ENCODE measurements at regions not wholly inside any gene's neighbourhood (a gene's known extent, or its start where the extent isn't known, plus 50 kb on each side); places are given as distances from the start of the nearest gene placed in this dataset.
"Not testable (repeated sequence)": the region's sequence is repeated elsewhere in the genome, so short reads cannot be mapped to it uniquely, and the experiment has no call there.

DNA sequence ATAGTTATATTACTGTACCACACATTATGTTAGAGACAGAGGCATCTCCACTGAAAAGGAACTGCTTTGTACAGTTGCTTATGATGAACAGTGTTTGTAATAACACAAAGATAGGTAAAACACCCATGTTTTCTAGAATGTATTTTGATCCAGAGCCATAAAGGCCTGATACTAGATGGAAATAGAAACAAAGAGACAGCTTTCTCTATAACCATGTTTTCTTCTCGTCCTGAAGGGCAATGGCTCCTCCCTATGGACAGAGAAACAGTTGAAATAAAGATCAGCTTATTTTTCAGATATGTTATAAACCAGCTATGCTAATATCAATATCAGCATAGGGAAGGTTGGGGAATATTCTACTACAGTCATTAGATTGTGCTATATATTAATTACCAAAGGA, 109.2 kb downstream of the ATXN7L3B start:
- Mint-ChIP-seq H3K4me3 (no peak overlapping the region), H3K27me3 (peaks cover 1% of the 10 kb centered on the region), H3K9me3 (ENCODE audit: low read depth) (no peaks in the 10 kb centered on the region), H3K27ac (no peak overlapping the region), H3K36me3 (no peaks in the 10 kb centered on the region), H3K4me1 (ENCODE audit: low read depth) (no peaks in the 10 kb centered on the region)

DNA sequence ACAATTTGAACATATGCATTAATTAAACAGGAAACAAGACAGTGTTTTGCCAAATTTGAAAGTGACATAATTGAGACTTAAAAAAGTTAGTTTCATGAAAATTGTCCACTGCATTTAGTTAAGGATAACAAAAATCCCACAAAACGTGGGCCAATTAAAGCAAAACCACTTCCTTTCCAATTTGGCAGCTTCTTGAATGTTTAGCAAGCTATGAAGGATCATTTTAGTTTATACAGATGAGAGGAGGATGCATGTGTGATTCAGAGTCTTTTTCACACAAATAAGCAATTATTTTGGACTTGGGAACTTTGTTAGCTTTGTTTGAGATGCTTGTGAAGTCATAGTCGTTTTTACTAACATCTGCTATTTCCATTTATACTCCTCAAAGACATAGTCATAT, 109.6 kb downstream of the ATXN7L3B start:
- Mint-ChIP-seq H3K4me3 (no peak overlapping the region), H3K36me3 (no peaks in the 10 kb centered on the region), H3K9me3 (ENCODE audit: low read depth) (no peaks in the 10 kb centered on the region), H3K27me3 (peaks cover 1% of the 10 kb centered on the region), H3K27ac (no peak overlapping the region), H3K4me1 (ENCODE audit: low read depth) (no peaks in the 10 kb centered on the region)

DNA sequence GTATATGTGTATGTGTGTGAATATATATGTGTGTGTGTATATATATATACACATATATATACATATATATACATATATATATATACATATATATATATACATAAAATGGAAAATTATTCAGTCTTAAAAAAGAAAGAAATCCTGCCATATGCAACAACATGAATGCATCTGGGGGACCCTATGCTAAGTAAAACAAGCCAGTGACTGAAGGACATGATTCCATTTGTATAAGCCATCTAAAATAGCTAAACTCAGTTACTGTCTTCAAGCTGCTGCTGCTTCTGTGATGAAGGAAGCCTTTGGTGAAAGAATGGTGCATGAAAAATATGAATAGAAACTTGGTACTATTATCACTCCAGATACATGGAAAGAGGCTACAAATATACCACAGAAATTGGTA, 118.6 kb downstream of the ATXN7L3B start:
- no peaks in the 10 kb centered on the region for H3K27me3 Mint-ChIP-seq
- no peaks in the 10 kb centered on the region for H3K36me3 Mint-ChIP-seq
- no peaks in the 10 kb centered on the region for H3K4me1 Mint-ChIP-seq (ENCODE audit: low read depth)
- H3K9me3 Mint-ChIP-seq (ENCODE audit: low read depth), result no peaks in the 10 kb centered on the region
- H3K27ac Mint-ChIP-seq, result no peak overlapping the region
- H3K4me3 Mint-ChIP-seq, result no peak overlapping the region

DNA sequence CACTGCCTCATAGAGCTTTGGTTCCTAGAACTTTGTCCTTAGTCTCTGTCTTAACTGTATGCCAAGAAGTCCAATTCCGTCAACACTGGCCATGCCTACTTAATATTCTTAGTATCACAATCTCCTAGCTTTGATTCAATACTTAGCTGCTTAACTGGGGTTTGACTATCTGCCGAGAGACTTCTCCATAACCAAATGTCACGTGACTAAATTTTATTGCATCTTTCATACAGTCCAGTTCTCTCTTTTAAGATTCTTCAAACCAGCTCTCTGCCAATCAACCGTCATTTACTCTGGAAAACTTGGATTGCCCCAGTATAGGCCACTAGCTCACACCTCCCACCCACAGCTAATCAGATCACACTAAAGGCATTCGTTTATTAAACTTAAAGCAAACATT, 122.8 kb downstream of the ATXN7L3B start:
- no peak overlapping the region for H3K4me3 Mint-ChIP-seq

DNA sequence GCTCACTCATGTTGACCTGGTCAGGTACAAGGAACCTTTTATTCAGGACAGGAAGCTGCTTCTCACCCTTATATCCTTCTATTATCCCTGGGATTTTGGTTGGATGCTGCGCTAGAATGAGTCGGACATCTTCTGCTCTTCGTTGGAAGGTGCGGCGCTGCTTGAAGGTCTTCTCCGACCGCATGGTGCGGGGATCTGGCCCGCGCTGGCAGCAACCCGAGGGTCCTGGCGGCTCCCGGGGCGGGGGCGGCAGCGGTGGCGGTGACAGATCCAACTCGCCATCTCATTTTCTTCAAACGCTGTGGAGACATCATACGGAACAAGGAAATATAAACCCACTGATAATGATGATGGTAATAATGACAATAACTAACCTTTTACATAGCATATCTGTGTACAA, 126.3 kb downstream of the ATXN7L3B start:
- H3K4me3 Mint-ChIP-seq, result no peak overlapping the region
- no peaks in the 10 kb centered on the region for H3K27me3 Mint-ChIP-seq
- no peak overlapping the region for H3K27ac Mint-ChIP-seq
- H3K9me3 Mint-ChIP-seq (ENCODE audit: low read depth), result no peaks in the 10 kb centered on the region
- H3K36me3 Mint-ChIP-seq, result no peaks in the 10 kb centered on the region
- H3K4me1 Mint-ChIP-seq (ENCODE audit: low read depth), result no peaks in the 10 kb centered on the region

More for the DNA sequence above, 122.8 kb downstream of the ATXN7L3B start:
- no peak overlapping the region for H3K27ac Mint-ChIP-seq
- H3K27me3 Mint-ChIP-seq, result no peaks in the 10 kb centered on the region
- no peaks in the 10 kb centered on the region for H3K36me3 Mint-ChIP-seq
- no peaks in the 10 kb centered on the region for H3K4me1 Mint-ChIP-seq (ENCODE audit: low read depth)
- H3K9me3 Mint-ChIP-seq (ENCODE audit: low read depth), result no peaks in the 10 kb centered on the region

DNA sequence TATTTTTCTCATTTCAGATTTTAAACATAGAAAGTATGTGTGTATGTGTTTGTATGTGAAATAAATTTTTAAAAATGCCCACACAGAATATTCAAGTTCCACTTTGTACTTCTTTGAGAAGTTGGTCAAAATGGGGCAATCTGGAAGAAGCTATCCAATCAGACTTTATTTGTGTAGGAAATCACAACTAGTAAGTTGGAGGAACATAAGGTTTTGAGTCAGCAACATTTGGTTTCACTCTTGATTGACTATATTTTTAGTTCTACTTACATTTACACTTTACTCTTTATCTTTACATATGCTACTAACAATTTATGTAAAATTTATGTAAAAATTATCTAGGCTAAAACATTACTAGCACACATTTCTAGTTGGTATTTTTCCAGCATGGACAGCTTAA, 128.1 kb downstream of the ATXN7L3B start:
- Mint-ChIP-seq H3K27ac (no peak overlapping the region), H3K4me3 (no peak overlapping the region), H3K27me3 (no peaks in the 10 kb centered on the region), H3K9me3 (ENCODE audit: low read depth) (no peaks in the 10 kb centered on the region), H3K4me1 (ENCODE audit: low read depth) (no peaks in the 10 kb centered on the region), H3K36me3 (no peaks in the 10 kb centered on the region)

DNA sequence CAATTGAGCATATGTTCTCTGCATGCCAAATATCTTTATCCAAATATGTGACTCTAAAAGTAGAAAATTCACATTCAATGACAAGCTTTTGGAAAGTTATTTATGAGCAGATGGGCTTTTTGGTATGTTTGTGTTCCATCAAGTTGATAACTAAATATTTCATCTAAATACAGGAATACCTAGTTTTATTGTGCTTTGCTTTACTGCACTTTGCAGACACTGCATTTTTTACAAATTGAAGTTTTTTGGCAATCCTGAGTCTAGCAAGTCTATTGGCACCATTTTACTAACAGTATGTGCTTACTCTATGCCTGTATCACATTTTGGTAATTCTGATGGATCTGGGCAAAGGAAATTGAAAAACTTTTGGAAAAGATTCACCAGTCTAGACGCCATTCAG, 133.8 kb downstream of the ATXN7L3B start:
- H3K27ac Mint-ChIP-seq, result no peak overlapping the region
- H3K27me3 Mint-ChIP-seq, result peaks cover 14% of the 10 kb centered on the region
- H3K4me3 Mint-ChIP-seq, result no peak overlapping the region
- no peaks in the 10 kb centered on the region for H3K36me3 Mint-ChIP-seq
- no peaks in the 10 kb centered on the region for H3K4me1 Mint-ChIP-seq (ENCODE audit: low read depth)
- no peaks in the 10 kb centered on the region for H3K9me3 Mint-ChIP-seq (ENCODE audit: low read depth)

DNA sequence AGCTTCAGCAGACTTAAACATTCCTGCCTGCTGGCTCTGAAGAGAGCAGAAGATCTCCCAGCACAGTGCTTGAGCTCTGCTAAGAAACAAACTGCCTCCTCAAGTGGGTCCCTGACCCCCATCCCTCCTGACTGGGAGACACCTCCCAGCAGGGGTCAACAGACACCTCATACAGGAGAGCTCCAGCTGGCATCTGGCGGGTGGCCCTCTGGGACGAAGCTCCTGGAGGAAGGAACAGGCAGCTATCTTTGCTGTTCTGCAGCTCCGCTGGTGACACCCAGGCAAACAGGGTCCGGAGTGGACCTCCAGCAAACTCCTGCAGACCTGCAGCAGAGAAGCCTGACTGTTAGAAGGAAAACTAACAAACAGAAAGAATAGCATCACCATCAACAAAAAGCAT, 139.3 kb downstream of the ATXN7L3B start:
- not testable (repeated sequence) for H3K36me3 Mint-ChIP-seq; H3K4me1 Mint-ChIP-seq (ENCODE audit: low read depth); H3K9me3 Mint-ChIP-seq (ENCODE audit: low read depth); H3K27ac Mint-ChIP-seq; H3K4me3 Mint-ChIP-seq
- H3K27me3 Mint-ChIP-seq, result peaks cover 10% of the 10 kb centered on the region

DNA sequence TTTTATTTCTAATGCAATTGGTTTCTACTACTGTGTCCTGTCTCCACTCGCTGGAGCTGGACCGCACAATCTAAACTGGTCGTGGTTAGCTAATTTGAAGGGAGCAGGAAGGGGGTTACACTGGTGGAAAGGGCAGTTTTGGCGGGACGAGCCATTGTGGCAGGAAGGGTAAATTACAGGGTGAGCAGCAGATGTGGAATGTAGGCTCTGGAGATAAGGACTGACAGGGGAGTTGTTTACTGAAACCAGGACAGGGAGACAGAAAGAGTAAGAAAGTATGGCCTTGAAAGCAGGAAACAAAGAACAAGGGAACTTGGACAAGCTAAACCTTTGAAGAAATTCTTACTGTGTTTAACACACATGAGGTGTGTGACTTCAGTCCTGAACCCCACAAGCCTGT, 147.8 kb downstream of the ATXN7L3B start:
- no peaks in the 10 kb centered on the region for H3K27me3 Mint-ChIP-seq
- no peak overlapping the region for H3K27ac Mint-ChIP-seq
- H3K36me3 Mint-ChIP-seq, result no peaks in the 10 kb centered on the region
- no peak overlapping the region for H3K4me3 Mint-ChIP-seq
- H3K9me3 Mint-ChIP-seq (ENCODE audit: low read depth), result no peaks in the 10 kb centered on the region
- H3K4me1 Mint-ChIP-seq (ENCODE audit: low read depth), result no peaks in the 10 kb centered on the region

DNA sequence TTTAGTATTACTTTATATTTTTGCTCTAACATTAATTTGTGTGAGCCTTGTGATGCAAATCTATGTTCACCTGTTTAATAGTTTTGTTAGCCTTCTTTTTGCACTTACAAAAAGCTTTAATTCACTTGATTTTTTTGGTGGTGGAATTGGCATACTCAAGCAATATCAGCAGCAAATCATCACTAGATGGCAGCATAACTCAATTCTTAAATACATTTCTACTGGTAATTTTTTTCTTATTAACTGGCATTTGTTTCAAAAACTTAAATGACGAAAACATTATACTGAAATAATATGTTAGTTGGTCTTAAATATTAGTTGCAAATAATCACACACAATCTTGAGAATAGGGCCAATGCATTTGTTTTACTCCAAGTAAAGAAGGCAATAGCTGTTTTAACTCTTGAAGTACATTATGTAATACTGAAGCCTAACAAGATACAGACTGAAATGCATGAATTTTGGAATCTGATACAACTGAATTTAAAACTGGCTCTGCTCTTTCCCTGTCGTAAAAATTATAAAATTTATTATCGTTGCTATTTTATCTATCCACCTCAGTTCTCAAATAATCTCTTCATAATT, 151.5 kb downstream of the ATXN7L3B start:
- H3K4me1 Mint-ChIP-seq (ENCODE audit: low read depth), result no peaks in the 10 kb centered on the region
- H3K4me3 Mint-ChIP-seq, result no peak overlapping the region
- no peaks in the 10 kb centered on the region for H3K36me3 Mint-ChIP-seq
- no peaks in the 10 kb centered on the region for H3K27me3 Mint-ChIP-seq
- H3K9me3 Mint-ChIP-seq (ENCODE audit: low read depth), result no peaks in the 10 kb centered on the region
- H3K27ac Mint-ChIP-seq, result no peak overlapping the region

DNA sequence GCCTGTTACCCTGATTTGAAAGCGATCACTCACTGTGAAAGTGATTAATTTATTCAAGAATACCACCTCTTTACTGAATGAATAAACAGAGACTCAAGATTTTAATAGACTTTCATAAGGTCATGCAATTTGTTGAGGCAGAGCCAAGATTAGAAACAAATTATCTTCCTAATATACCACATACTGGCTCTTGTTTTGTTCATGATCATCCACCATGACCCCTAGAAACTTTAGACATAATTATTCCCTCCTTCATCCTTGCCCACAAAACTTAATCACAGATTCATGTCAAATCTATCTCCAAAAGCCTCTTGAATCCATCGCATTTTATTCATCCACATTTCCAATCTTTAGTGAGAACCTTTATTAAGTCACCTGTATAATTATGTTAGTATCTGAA, 152.3 kb downstream of the ATXN7L3B start:
- Mint-ChIP-seq H3K27ac (no peak overlapping the region), H3K4me3 (no peak overlapping the region), H3K9me3 (ENCODE audit: low read depth) (no peaks in the 10 kb centered on the region), H3K27me3 (no peaks in the 10 kb centered on the region), H3K4me1 (ENCODE audit: low read depth) (no peaks in the 10 kb centered on the region), H3K36me3 (no peaks in the 10 kb centered on the region)

DNA sequence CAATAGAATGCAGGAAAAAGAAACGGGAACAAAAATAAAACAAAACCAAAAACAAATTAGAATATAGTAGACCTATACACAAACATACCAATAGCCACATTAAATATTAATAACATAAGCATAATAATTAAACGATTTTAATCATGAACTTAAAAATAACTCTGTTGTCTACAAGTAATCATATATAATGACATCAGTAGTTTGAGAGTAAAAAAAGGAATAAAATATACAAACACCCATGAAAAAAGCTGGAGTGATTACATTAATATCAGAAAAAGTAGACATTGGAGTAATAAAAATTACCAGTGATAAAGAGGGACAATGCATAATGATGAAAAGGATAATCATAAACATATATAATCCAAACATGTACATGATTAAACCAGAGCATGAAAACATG, 181.8 kb downstream of the ATXN7L3B start:
- H3K9me3 Mint-ChIP-seq (ENCODE audit: low read depth), result no peaks in the 10 kb centered on the region
- H3K36me3 Mint-ChIP-seq, result no peaks in the 10 kb centered on the region
- no peaks in the 10 kb centered on the region for H3K4me1 Mint-ChIP-seq (ENCODE audit: low read depth)
- H3K4me3 Mint-ChIP-seq, result no peak overlapping the region
- H3K27ac Mint-ChIP-seq, result no peak overlapping the region
- peaks cover 3% of the 10 kb centered on the region for H3K27me3 Mint-ChIP-seq

DNA sequence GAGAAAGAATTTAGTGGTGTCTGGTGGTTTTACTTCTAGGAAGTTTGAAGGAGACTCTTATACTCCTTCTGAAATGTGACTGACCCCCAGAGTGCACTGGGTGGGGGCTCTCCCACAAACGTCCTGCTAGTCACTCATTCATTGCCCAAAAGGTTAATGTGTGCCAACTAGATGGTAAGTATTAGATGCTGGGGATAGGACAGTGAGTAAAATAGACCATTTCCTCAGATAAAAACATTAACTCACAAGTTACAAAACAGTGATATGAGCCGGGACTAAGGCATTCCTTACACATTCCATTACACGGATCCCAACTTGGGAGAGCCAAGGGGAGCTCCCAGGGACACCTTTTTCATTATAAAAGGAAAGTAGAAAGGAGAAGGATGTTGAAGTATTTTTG, 185.1 kb downstream of the ATXN7L3B start:
- H3K9me3 Mint-ChIP-seq (ENCODE audit: low read depth), result no peaks in the 10 kb centered on the region
- no peaks in the 10 kb centered on the region for H3K36me3 Mint-ChIP-seq
- H3K27me3 Mint-ChIP-seq, result no peaks in the 10 kb centered on the region
- H3K27ac Mint-ChIP-seq, result no peak overlapping the region
- no peaks in the 10 kb centered on the region for H3K4me1 Mint-ChIP-seq (ENCODE audit: low read depth)
- H3K4me3 Mint-ChIP-seq, result no peak overlapping the region

DNA sequence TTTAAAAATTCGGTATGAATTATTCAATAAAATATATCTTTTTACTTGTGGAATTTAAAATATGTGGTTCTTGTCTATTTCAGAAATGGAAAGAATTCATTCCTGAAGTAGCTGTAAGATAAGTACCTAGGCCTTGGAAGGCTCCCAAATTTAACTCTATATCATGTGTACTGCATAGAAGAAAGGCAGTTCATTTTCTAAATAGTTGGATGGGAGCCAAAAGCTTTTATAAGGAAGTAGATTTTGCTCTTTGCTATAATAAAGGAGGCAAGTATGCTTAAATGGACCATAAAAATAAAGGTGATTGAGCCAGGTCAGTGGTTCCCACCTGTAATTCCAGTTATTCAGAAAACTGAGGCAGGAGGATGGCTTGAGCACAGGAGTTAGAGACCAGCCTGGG, 187.5 kb downstream of the ATXN7L3B start:
- Mint-ChIP-seq H3K9me3 (ENCODE audit: low read depth) (no peaks in the 10 kb centered on the region), H3K4me1 (ENCODE audit: low read depth) (no peaks in the 10 kb centered on the region), H3K27ac (no peak overlapping the region), H3K27me3 (no peaks in the 10 kb centered on the region), H3K4me3 (no peak overlapping the region), H3K36me3 (no peaks in the 10 kb centered on the region)

DNA sequence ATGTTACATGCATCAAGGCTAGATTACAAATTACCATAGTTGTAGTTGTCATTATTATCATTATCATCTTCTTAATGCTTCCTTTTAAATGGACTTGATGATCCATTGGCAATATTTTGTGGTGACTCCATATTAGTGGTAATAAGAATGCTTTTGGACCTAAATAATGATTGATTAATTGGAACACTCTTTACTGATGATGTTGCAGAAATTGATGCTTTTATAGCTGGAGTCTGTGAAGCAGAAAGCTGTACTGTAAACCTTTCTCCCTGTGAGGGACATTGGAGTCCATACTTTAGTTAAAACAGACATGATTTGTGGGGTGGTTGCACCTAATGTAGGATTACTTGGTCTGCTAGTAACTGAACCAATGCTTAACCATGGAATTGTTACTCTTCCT, 190.4 kb downstream of the ATXN7L3B start:
- Mint-ChIP-seq H3K4me3 (no peak overlapping the region), H3K36me3 (no peaks in the 10 kb centered on the region), H3K27me3 (peaks cover 3% of the 10 kb centered on the region), H3K9me3 (ENCODE audit: low read depth) (no peaks in the 10 kb centered on the region), H3K27ac (no peak overlapping the region), H3K4me1 (ENCODE audit: low read depth) (no peaks in the 10 kb centered on the region)

DNA sequence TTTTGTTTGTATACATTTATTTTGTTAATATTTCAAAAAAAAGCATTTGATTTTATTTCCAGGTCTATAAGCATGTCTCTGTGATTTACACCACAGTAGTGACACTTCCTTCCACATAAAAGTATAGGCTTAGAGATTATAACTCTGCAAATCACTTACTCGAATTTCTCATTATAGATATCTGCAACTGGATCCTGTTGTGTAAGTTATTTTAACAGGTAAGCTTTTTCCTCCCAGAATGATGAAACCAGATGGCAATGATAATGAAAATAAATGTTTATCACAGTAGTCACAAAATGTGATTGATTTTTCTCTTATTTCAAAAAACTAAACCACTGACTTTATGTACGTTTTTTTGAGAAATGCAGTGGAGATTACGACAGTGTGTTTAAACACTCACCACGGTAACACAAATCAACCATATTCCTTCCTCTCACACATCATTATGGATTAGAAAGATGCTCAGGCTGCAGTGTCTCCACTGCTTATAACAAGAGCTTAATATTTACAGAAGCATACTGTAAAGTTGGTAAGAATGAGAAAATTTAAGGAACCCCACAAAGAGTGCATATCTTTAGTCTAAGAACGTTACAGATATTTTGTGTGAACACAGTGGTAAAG, 194.6 kb downstream of the ATXN7L3B start:
- Mint-ChIP-seq H3K27me3 (peaks cover 6% of the 10 kb centered on the region), H3K9me3 (ENCODE audit: low read depth) (no peaks in the 10 kb centered on the region), H3K4me3 (no peak overlapping the region), H3K36me3 (no peaks in the 10 kb centered on the region), H3K4me1 (ENCODE audit: low read depth) (no peaks in the 10 kb centered on the region), H3K27ac (no peak overlapping the region)
